H9 (cell line): ENCODE measurements at regions not wholly inside any gene's neighbourhood (a gene's known extent, or its start where the extent isn't known, plus 50 kb on each side); places are given as distances from the start of the nearest gene placed in this dataset.

Source experiments
- DNase-seq: peaks from one replicate; pipeline ENCODE4 v3.0.0-alpha.2; 2017
- H2AFZ ChIP-seq: one replicate; pipeline ENCODE4 v1.6.1; 2013; ENCODE audit warnings: mild to moderate bottlenecking, low read length, control low read depth, moderate library complexity
- H2AK5ac ChIP-seq: 2 replicates; pipeline ENCODE4 v1.6.1; 2013; ENCODE audit warnings: low read length, control low read depth, mixed read lengths; ENCODE audit not compliant: insufficient read length
- H2BK120ac ChIP-seq: one replicate; pipeline ENCODE4 v1.6.1; 2013; ENCODE audit warnings: low read depth, mild to moderate bottlenecking, low read length, control low read depth, inconsistent platforms; ENCODE audit not compliant: poor library complexity, severe bottlenecking
- H2BK12ac ChIP-seq: 2 replicates; pipeline ENCODE4 v1.6.1; 2013; ENCODE audit warnings: low read length, control low read depth, mixed read lengths, low read depth; ENCODE audit not compliant: insufficient read length
- H2BK15ac ChIP-seq: 2 replicates; pipeline ENCODE4 v1.6.1; 2013; ENCODE audit warnings: low read depth, low read length, control low read depth
- H2BK20ac ChIP-seq: one replicate; pipeline ENCODE4 v1.6.1; 2013; ENCODE audit warnings: low read depth, mild to moderate bottlenecking, low read length, control low read depth, inconsistent platforms; ENCODE audit not compliant: poor library complexity, severe bottlenecking
- H2BK5ac ChIP-seq: 2 replicates; pipeline ENCODE4 v1.6.1; 2013; ENCODE audit warnings: low read length, control low read depth, mixed read lengths; ENCODE audit not compliant: insufficient read length
- H3K14ac ChIP-seq: 2 replicates; pipeline ENCODE4 v1.6.1; 2013; ENCODE audit warnings: low read length, control low read depth; ENCODE audit not compliant: insufficient read depth
- H3K18ac ChIP-seq: 2 replicates; pipeline ENCODE4 v1.6.1; 2013; ENCODE audit warnings: low read depth, mild to moderate bottlenecking, mixed read lengths, low read length, control low read depth; ENCODE audit not compliant: insufficient read length
- H3K23ac ChIP-seq: 2 replicates; pipeline ENCODE4 v1.6.1; 2013; ENCODE audit warnings: low read length, control low read depth, mixed read lengths, low read depth; ENCODE audit not compliant: insufficient read length
- H3K23me2 ChIP-seq: 2 replicates; pipeline ENCODE4 v1.6.1; 2013; ENCODE audit warnings: low read depth, mild to moderate bottlenecking, mixed read lengths, low read length, control low read depth; ENCODE audit not compliant: insufficient read length, poor library complexity, severe bottlenecking
- H3K27ac ChIP-seq: 2 replicates; pipeline ENCODE4 v1.5.1; 2013; ENCODE audit warnings: low read length, control low read depth, mixed read lengths, low read depth; ENCODE audit not compliant: insufficient read length
- H3K27me3 ChIP-seq: 2 replicates; pipeline ENCODE4 v1.6.1; 2013; ENCODE audit warnings: low read length, control low read depth, inconsistent platforms; ENCODE audit not compliant: insufficient read depth
- H3K4ac ChIP-seq: 2 replicates; pipeline ENCODE4 v1.6.1; 2013; ENCODE audit warnings: low read depth, mild to moderate bottlenecking, control low read depth, inconsistent platforms, low read length, moderate library complexity
- H3K4me1 ChIP-seq: 2 replicates; pipeline ENCODE4 v1.6.1; 2013; ENCODE audit warnings: low read length, control low read depth, inconsistent platforms; ENCODE audit not compliant: insufficient read depth
- H3K4me2 ChIP-seq: 2 replicates; pipeline ENCODE4 v1.6.1; 2013; ENCODE audit warnings: low read length, control low read depth, mixed read lengths; ENCODE audit not compliant: insufficient read length, insufficient read depth
- H3K56ac ChIP-seq: 2 replicates; pipeline ENCODE4 v1.6.1; 2013; ENCODE audit warnings: low read depth, mild to moderate bottlenecking, mixed read lengths, low read length, control low read depth; ENCODE audit not compliant: insufficient read length
- H3K79me1 ChIP-seq: 2 replicates; pipeline ENCODE4 v1.6.1; 2013; ENCODE audit warnings: low read depth, mild to moderate bottlenecking, moderate library complexity, low read length, control low read depth, inconsistent platforms; ENCODE audit not compliant: insufficient read depth, poor library complexity, severe bottlenecking
- H3K79me2 ChIP-seq: 2 replicates; pipeline ENCODE4 v1.6.1; 2013; ENCODE audit warnings: low read length, control low read depth, inconsistent platforms; ENCODE audit not compliant: insufficient read depth
- H3K9ac ChIP-seq: 2 replicates; pipeline ENCODE4 v1.6.1; 2013; ENCODE audit warnings: low read length, control low read depth, mixed read lengths; ENCODE audit not compliant: insufficient read length; ENCODE audit errors: extremely low read depth
- H3K9me3 ChIP-seq: one replicate; pipeline ENCODE4 v1.6.1; 2013; ENCODE audit warnings: low read depth, low read length, inconsistent platforms; ENCODE audit not compliant: control insufficient read depth
- H3T11ph ChIP-seq: one replicate; pipeline ENCODE4 v1.6.1; 2013; ENCODE audit warnings: mild to moderate bottlenecking, low read length, control low read depth, inconsistent platforms
- H4K20me1 ChIP-seq: one replicate; pipeline ENCODE4 v1.6.1; 2013; ENCODE audit not compliant: control insufficient read depth, insufficient read length, insufficient read depth
- H4K5ac ChIP-seq: 2 replicates; pipeline ENCODE4 v1.6.1; 2013; ENCODE audit warnings: low read depth, mild to moderate bottlenecking, mixed read lengths, low read length, control low read depth; ENCODE audit not compliant: insufficient read length
- H4K8ac ChIP-seq: replicated peaks from 2 replicates; pipeline ENCODE4 v1.6.1; 2013; ENCODE audit warnings: low read length, control low read depth, mixed read lengths, low read depth; ENCODE audit not compliant: insufficient read length
- H4K91ac ChIP-seq: 2 replicates; pipeline ENCODE4 v1.6.1; 2013; ENCODE audit warnings: low read depth, mild to moderate bottlenecking, moderate library complexity, mixed read lengths, low read length, control low read depth; ENCODE audit not compliant: insufficient read length
- H3K27ac Mint-ChIP-seq, 3 experiments: 2 replicates in 2 of 3; 3 replicates in 1 of 3; pipeline ENCODE4 v1.8.0; 2020 to 2021; ENCODE audit warnings: mixed read lengths in 3 of 3, mild to moderate bottlenecking in 1 of 3, moderate library complexity in 1 of 3
- H3K27me3 Mint-ChIP-seq: 2 replicates; pipeline ENCODE4 v1.8.0; 2021; ENCODE audit warnings: low read depth, mild to moderate bottlenecking, moderate library complexity, mixed read lengths
- H3K36me3 Mint-ChIP-seq, 3 experiments: 2 replicates in 2 of 3; 3 replicates in 1 of 3; pipeline ENCODE4 v1.8.0; 2020 to 2021; ENCODE audit warnings: low read depth in 3 of 3, mixed read lengths in 3 of 3; ENCODE audit not compliant: insufficient read depth in 1 of 3
- H3K4me1 Mint-ChIP-seq, 2 experiments: 2 replicates each; pipeline ENCODE4 v1.8.0; 2020; ENCODE audit warnings: mixed read lengths in 2 of 2
- H3K4me3 Mint-ChIP-seq, 2 experiments: 2 replicates in 1 of 2; 3 replicates in 1 of 2; pipeline ENCODE4 v1.8.0; 2020 to 2021; ENCODE audit warnings: mild to moderate bottlenecking in 2 of 2, mixed read lengths in 2 of 2, moderate library complexity in 1 of 2
- H3K9me3 Mint-ChIP-seq, 2 experiments: 2 replicates in 1 of 2; 3 replicates in 1 of 2; pipeline ENCODE4 v1.8.0; 2020; ENCODE audit warnings: mild to moderate bottlenecking in 2 of 2, mixed read lengths in 2 of 2, moderate library complexity in 1 of 2
- WGBS: extraction: QIAGEN DNeasy Blood & Tissue Kit; methylation state at CpG from one replicate; pipeline ENCODE4 v1.1.7; 2013; ENCODE audit warnings: missing lambda C conversion rate, low lambda C conversion rate, mixed read lengths; ENCODE audit not compliant: insufficient read length; ENCODE audit errors: extremely low coverage; 5-methylcytosine and 5-hydroxymethylcytosine counted together
- TF ChIP-seq, protein P1 (sequence below): fragments of 200-600 bp; sonication (generic); conservative IDR thresholded peaks from 3 replicates; pipeline ENCODE4 v1.8.0; 2021; ENCODE audit warnings: antibody characterized with exemption, mild to moderate bottlenecking

DNA sequence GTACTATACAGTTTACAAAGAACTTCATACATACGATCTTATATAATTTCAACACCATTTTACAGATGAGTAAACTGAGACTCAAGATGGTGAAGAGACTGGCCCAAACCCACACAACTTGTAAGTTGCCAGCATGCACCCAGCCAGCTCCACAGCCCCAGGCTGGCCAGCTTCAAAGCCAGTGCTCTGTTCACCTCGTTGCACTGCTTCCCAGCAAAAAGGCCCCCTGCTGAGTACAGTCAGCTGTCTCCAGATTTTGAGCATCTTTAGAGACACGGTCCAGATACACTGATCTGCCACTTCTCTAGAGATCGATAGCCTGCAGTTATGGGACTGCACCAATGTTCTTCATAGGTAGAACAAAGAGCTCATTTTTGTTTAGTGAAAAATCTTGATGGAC lies 257.2 kb upstream of the CHAC2 start:
- Histone ChIP-seq H3T11ph (no peak overlapping the region), H2BK120ac (no peak overlapping the region), H3K4me1 (no peaks in the 10 kb centered on the region), H4K91ac (no peak overlapping the region), H2AFZ (no peak overlapping the region), H3K79me1 (no peaks in the 10 kb centered on the region), H3K9me3 (no peaks in the 10 kb centered on the region), H3K56ac (no peak overlapping the region), H3K27me3 (no peaks in the 10 kb centered on the region), H4K8ac (no peak overlapping the region), H3K4me2 (no peak overlapping the region), H3K14ac (no peak overlapping the region), H3K18ac (no peak overlapping the region), H2BK12ac (no peak overlapping the region), H3K4ac (no peak overlapping the region), H2BK20ac (no peak overlapping the region), H3K9ac (no peak overlapping the region), H4K5ac (no peak overlapping the region), H3K27ac (no peak overlapping the region), H3K23me2 (no peaks in the 10 kb centered on the region), H4K20me1 (no peaks in the 10 kb centered on the region), H3K79me2 (no peaks in the 10 kb centered on the region), H2BK15ac (no peak overlapping the region), H3K23ac (no peak overlapping the region), H2AK5ac (no peak overlapping the region), H2BK5ac (no peak overlapping the region)
- no CpG with 5 or more reads among the region's 4 CpGs for WGBS
- TF ChIP-seq, protein P1, sequence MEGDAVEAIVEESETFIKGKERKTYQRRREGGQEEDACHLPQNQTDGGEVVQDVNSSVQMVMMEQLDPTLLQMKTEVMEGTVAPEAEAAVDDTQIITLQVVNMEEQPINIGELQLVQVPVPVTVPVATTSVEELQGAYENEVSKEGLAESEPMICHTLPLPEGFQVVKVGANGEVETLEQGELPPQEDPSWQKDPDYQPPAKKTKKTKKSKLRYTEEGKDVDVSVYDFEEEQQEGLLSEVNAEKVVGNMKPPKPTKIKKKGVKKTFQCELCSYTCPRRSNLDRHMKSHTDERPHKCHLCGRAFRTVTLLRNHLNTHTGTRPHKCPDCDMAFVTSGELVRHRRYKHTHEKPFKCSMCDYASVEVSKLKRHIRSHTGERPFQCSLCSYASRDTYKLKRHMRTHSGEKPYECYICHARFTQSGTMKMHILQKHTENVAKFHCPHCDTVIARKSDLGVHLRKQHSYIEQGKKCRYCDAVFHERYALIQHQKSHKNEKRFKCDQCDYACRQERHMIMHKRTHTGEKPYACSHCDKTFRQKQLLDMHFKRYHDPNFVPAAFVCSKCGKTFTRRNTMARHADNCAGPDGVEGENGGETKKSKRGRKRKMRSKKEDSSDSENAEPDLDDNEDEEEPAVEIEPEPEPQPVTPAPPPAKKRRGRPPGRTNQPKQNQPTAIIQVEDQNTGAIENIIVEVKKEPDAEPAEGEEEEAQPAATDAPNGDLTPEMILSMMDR, result no peak
- no peak overlapping the region for H3K27ac Mint-ChIP-seq
- H3K36me3 Mint-ChIP-seq, result peaks cover 2 to 6% (median 3%) of the 10 kb centered on the region in 3 experiments; a peak in 5 of 7 replicates
- H3K4me3 Mint-ChIP-seq, result no peak overlapping the region
- peaks cover 17 to 22% of the 10 kb centered on the region in 2 experiments for H3K4me1 Mint-ChIP-seq
- H3K9me3 Mint-ChIP-seq, result peaks cover 4 to 6% of the 10 kb centered on the region in 2 experiments; a peak in 3 of 5 replicates
- no peak for DNase-seq
- no peaks in the 10 kb centered on the region for H3K27me3 Mint-ChIP-seq
